DND-41 (cell line): ENCODE measurements at regions not wholly inside any gene's neighbourhood (a gene's known extent, or its start where the extent isn't known, plus 50 kb on each side); places are given as distances from the start of the nearest gene placed in this dataset.

Experiments
- ATAC-seq: fragments of 200-7000 bp; cut with Tn5 transposase; 3 replicates; pipeline ENCODE4 v1.9.1; 2021; ENCODE audit warnings: low read depth; ENCODE audit not compliant: insufficient read depth
- DNase-seq: peaks from one replicate; pipeline ENCODE4 v3.0.0-alpha.2; 2020
- H2AFZ ChIP-seq: 2 replicates; pipeline ENCODE4 v1.6.0; 2012; ENCODE audit warnings: low read depth, low read length
- H3K27ac ChIP-seq: 2 replicates; pipeline ENCODE4 v1.5.1; 2012; ENCODE audit warnings: low read length, inconsistent platforms
- H3K27me3 ChIP-seq: fragments of 200-600 bp; sonication (generic); 2 replicates; pipeline ENCODE4 v1.6.0; 2012; ENCODE audit warnings: low read length, mild to moderate bottlenecking, inconsistent platforms; ENCODE audit not compliant: insufficient read depth, poor library complexity
- H3K36me3 ChIP-seq: 2 replicates; pipeline ENCODE4 v1.5.1; 2012; ENCODE audit warnings: low read length, inconsistent platforms; ENCODE audit not compliant: insufficient read depth
- H3K4me1 ChIP-seq: 2 replicates; pipeline ENCODE4 v1.5.1; 2012; ENCODE audit warnings: mild to moderate bottlenecking, low read length; ENCODE audit not compliant: insufficient read depth
- H3K4me2 ChIP-seq: 2 replicates; pipeline ENCODE4 v1.6.0; 2012; ENCODE audit warnings: mild to moderate bottlenecking, moderate library complexity, low read length, inconsistent platforms; ENCODE audit not compliant: insufficient read depth
- H3K4me3 ChIP-seq, 2 experiments: fragments of 200-600 bp in 1 of 2; shearing (Covaris generic) in 1 of 2; 2 replicates each; pipeline ENCODE4 v1.5.1; 2012 to 2016; ENCODE audit warnings: inconsistent platforms in 2 of 2, low read length in 2 of 2, mild to moderate bottlenecking in 2 of 2, low read depth in 1 of 2, moderate library complexity in 1 of 2
- H3K79me2 ChIP-seq: 2 replicates; pipeline ENCODE4 v1.6.0; 2012; ENCODE audit warnings: low read length, inconsistent platforms; ENCODE audit not compliant: insufficient read depth
- H3K9ac ChIP-seq: 2 replicates; pipeline ENCODE4 v1.6.0; 2012; ENCODE audit warnings: low read depth, mild to moderate bottlenecking, inconsistent platforms, low read length, moderate library complexity
- H3K9me3 ChIP-seq: 2 replicates; pipeline ENCODE4 v1.5.1; 2012; ENCODE audit warnings: low read length, moderate library complexity, mild to moderate bottlenecking, inconsistent platforms; ENCODE audit not compliant: insufficient read depth, severe bottlenecking
- H4K20me1 ChIP-seq: 2 replicates; pipeline ENCODE4 v1.6.0; 2012; ENCODE audit warnings: low read length; ENCODE audit not compliant: insufficient read depth
- CTCF ChIP-seq: IDR thresholded peaks from 2 replicates; pipeline ENCODE4 v1.5.1; 2012; ENCODE audit warnings: borderline replicate concordance, low read length, moderate library complexity, mild to moderate bottlenecking; ENCODE audit not compliant: poor library complexity, severe bottlenecking; ENCODE audit errors: extremely low read depth
- EZH2 ChIP-seq: IDR thresholded peaks from 3 replicates; pipeline ENCODE4 v1.6.1; 2012; ENCODE audit warnings: borderline replicate concordance, low read depth, mild to moderate bottlenecking, moderate library complexity, low read length, inconsistent platforms; ENCODE audit not compliant: severe bottlenecking

GRCh38 chr22:47552541-47553205, 790.2 kb downstream of the TBC1D22A start:
- no peaks in the 10 kb centered on the region for H3K4me1 ChIP-seq
- no peak for TF ChIP-seq EZH2
- no peak for TF ChIP-seq CTCF
- no peak overlapping the region for H2AFZ ChIP-seq
- no peaks in the 10 kb centered on the region for H3K36me3 ChIP-seq
- H4K20me1 ChIP-seq: no peaks in the 10 kb centered on the region
- no peak overlapping the region for H3K27ac ChIP-seq
- H3K27me3 ChIP-seq: no peaks in the 10 kb centered on the region
- no peaks in the 10 kb centered on the region for H3K79me2 ChIP-seq
- ATAC-seq: no peak
- H3K4me2 ChIP-seq: no peak overlapping the region
- no peak overlapping the region for H3K4me3 ChIP-seq
- no peak for DNase-seq
- H3K9ac ChIP-seq: no peak overlapping the region
- H3K9me3 ChIP-seq: no peaks in the 10 kb centered on the region

DNA sequence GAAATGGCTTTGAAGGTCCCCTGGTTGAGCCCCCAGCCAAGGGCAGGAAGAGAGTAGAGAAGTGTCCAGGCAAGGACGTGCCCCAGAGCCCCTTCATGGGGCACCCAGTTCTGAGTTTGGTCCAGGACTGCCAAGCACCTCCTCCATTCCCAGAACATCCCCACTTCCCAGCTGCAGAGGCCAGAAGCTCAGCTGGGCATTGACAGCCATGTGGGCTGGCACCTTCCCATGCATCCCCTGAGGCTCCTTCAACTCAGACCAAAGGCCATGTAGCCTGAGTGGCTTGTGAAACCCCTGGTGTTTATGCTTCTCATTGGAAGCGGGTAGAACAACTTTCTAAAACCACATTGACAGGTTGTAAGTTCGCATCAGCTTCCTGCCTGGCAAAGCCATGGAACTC, 789.6 kb downstream of the TBC1D22A start:
- no peak overlapping the region for H3K4me2 ChIP-seq
- no peaks in the 10 kb centered on the region for H3K36me3 ChIP-seq
- no peaks in the 10 kb centered on the region for H3K27me3 ChIP-seq
- H2AFZ ChIP-seq: no peak overlapping the region
- H3K9ac ChIP-seq: no peak overlapping the region
- TF ChIP-seq EZH2 (no peak), CTCF (no peak)
- H3K79me2 ChIP-seq: no peaks in the 10 kb centered on the region
- no peak overlapping the region for H3K4me3 ChIP-seq
- no peaks in the 10 kb centered on the region for H3K9me3 ChIP-seq
- DNase-seq (no peak), ATAC-seq (no peak)
- no peaks in the 10 kb centered on the region for H4K20me1 ChIP-seq
- no peak overlapping the region for H3K27ac ChIP-seq
- H3K4me1 ChIP-seq: no peaks in the 10 kb centered on the region

DNA sequence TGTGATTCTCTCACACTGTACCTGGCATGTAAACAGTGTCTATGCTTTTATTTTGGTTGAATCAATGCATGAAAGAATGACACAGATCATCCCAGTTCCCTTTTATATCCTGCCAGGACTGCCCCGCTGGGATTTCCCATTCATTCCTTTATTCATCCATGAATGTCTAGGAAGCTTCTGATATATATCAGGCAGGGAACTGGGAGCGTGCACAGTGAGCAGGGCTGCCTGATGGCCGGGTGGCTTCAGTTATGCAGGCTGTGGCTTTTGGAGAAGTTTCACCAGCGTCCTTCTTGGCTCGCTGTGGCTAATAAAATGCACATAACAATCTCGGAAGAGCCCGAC, 789.0 kb downstream of the TBC1D22A start:
- Histone ChIP-seq H2AFZ (no peak overlapping the region), H3K27me3 (no peaks in the 10 kb centered on the region), H3K4me3 (no peak overlapping the region), H3K4me2 (no peak overlapping the region), H4K20me1 (no peaks in the 10 kb centered on the region), H3K27ac (no peak overlapping the region), H3K36me3 (no peaks in the 10 kb centered on the region), H3K4me1 (no peaks in the 10 kb centered on the region), H3K79me2 (no peaks in the 10 kb centered on the region), H3K9me3 (no peaks in the 10 kb centered on the region), H3K9ac (no peak overlapping the region)
- TF ChIP-seq EZH2 (no peak), CTCF (no peak)
- no peak for ATAC-seq
- DNase-seq: no peak
